SK-N-MC (cell line): ENCODE measurements at regions not wholly inside any gene's neighbourhood (a gene's known extent, or its start where the extent isn't known, plus 50 kb on each side); places are given as distances from the start of the nearest gene placed in this dataset.

Source experiments
- EZH2 ChIP-seq: fragments of 200-600 bp; sonication (generic); IDR thresholded peaks from one replicate; pipeline ENCODE4 v1.6.1; 2017; ENCODE audit warnings: antibody characterized with exemption
- POLR2AphosphoS5 ChIP-seq: IDR thresholded peaks from 2 replicates; pipeline ENCODE4 v1.6.1; 2012; ENCODE audit warnings: mild to moderate bottlenecking, low read depth, low read length, borderline replicate concordance

GRCh38 chr3:197445896-197446699 is 109.7 kb downstream of the BDH1 start:
- no peak for TF ChIP-seq POLR2AphosphoS5
- no peak for TF ChIP-seq EZH2
